ENCODE measurements at regions not wholly inside any gene's neighbourhood (a gene's known extent, or its start where the extent isn't known, plus 50 kb on each side); places are given as distances from the start of the nearest gene placed in this dataset.

- TF ChIP-seq TAF1 (IDR thresholded peaks at IDR 0.05; ENCODE audit: low read depth) (no peak), TEAD4 (IDR thresholded peaks at IDR 0.05) (no peak)
These were observed 409.4 kb downstream of the METTL15 start for GRCh38 chr11:28517621-28518020.

GRCh38 chr11:28514391-28514790 is 406.2 kb downstream of the METTL15 start:
- TF ChIP-seq TEAD4 (IDR thresholded peaks at IDR 0.05) = no peak
- TF ChIP-seq ZBTB7A (IDR thresholded peaks at IDR 0.05; ENCODE audit: low read depth) = no peak
- no peak for TF ChIP-seq TCF12 (IDR thresholded peaks at IDR 0.05; ENCODE audit: low read depth)
- TF ChIP-seq CREB1 (IDR thresholded peaks at IDR 0.05; ENCODE audit: low read depth) = no peak
- no peak for TF ChIP-seq NFIC (IDR thresholded peaks at IDR 0.05)
- TF ChIP-seq YY1 (IDR thresholded peaks at IDR 0.05; ENCODE audit: low read depth) = no peak
- no peak for TF ChIP-seq EP300 (IDR thresholded peaks at IDR 0.05; ENCODE audit: borderline replicate concordance)
- no peak for TF ChIP-seq MAX (IDR thresholded peaks at IDR 0.05)
- no peak for TF ChIP-seq FOXM1 (IDR thresholded peaks at IDR 0.05; ENCODE audit: borderline replicate concordance, low read depth)
- no peak for TF ChIP-seq CEBPB (IDR thresholded peaks at IDR 0.05)
- no peak for TF ChIP-seq REST (IDR thresholded peaks at IDR 0.05; ENCODE audit: low read depth)
- no peak for TF ChIP-seq TAF1 (IDR thresholded peaks at IDR 0.05; ENCODE audit: low read depth)
- no peak for TF ChIP-seq EGR1 (IDR thresholded peaks at IDR 0.05)
- TF ChIP-seq USF1 (IDR thresholded peaks at IDR 0.05) = no peak
- no peak for TF ChIP-seq RAD21 (IDR thresholded peaks at IDR 0.05; ENCODE audit: low read depth)

- no peak for TF ChIP-seq TAF1 (IDR thresholded peaks at IDR 0.05; ENCODE audit: low read depth)
- no peak for TF ChIP-seq NFIC (IDR thresholded peaks at IDR 0.05)
- no peak for TF ChIP-seq TEAD4 (IDR thresholded peaks at IDR 0.05)
- no peak for TF ChIP-seq MAX (IDR thresholded peaks at IDR 0.05)
- no peak for TF ChIP-seq REST (IDR thresholded peaks at IDR 0.05; ENCODE audit: low read depth)
- no peak for TF ChIP-seq USF1 (IDR thresholded peaks at IDR 0.05)
- TF ChIP-seq FOXM1 (IDR thresholded peaks at IDR 0.05; ENCODE audit: borderline replicate concordance, low read depth) = no peak
- no peak for TF ChIP-seq EP300 (IDR thresholded peaks at IDR 0.05; ENCODE audit: borderline replicate concordance)
- TF ChIP-seq TCF12 (IDR thresholded peaks at IDR 0.05; ENCODE audit: low read depth) = no peak
- no peak for TF ChIP-seq EGR1 (IDR thresholded peaks at IDR 0.05)
- TF ChIP-seq CEBPB (IDR thresholded peaks at IDR 0.05) = no peak
- no peak for TF ChIP-seq YY1 (IDR thresholded peaks at IDR 0.05; ENCODE audit: low read depth)
These were observed 404.1 kb downstream of the METTL15 start for GRCh38 chr11:28512143-28512756.

- TF ChIP-seq YY1 (IDR thresholded peaks at IDR 0.05; ENCODE audit: low read depth) (no peak), TEAD4 (IDR thresholded peaks at IDR 0.05) (no peak), TCF12 (IDR thresholded peaks at IDR 0.05; ENCODE audit: low read depth) (no peak)
These were observed 397.0 kb downstream of the METTL15 start for GRCh38 chr11:28505232-28505631.

- TF ChIP-seq YY1 (IDR thresholded peaks at IDR 0.05; ENCODE audit: low read depth) (no peak), REST (IDR thresholded peaks at IDR 0.05; ENCODE audit: low read depth) (no peak), TAF1 (IDR thresholded peaks at IDR 0.05; ENCODE audit: low read depth) (no peak), CEBPB (IDR thresholded peaks at IDR 0.05) (no peak), USF1 (IDR thresholded peaks at IDR 0.05) (no peak), RAD21 (IDR thresholded peaks at IDR 0.05; ENCODE audit: low read depth) (no peak), FOXM1 (IDR thresholded peaks at IDR 0.05; ENCODE audit: borderline replicate concordance, low read depth) (no peak), ZBTB7A (IDR thresholded peaks at IDR 0.05; ENCODE audit: low read depth) (no peak), TEAD4 (IDR thresholded peaks at IDR 0.05) (no peak), EP300 (IDR thresholded peaks at IDR 0.05; ENCODE audit: borderline replicate concordance) (no peak), EGR1 (IDR thresholded peaks at IDR 0.05) (no peak), CREB1 (IDR thresholded peaks at IDR 0.05; ENCODE audit: low read depth) (no peak)
These were observed 396.4 kb downstream of the METTL15 start for GRCh38 chr11:28504555-28505110.

Measured in Ishikawa (cell line).